GM12874 (cell line): ENCODE measurements at regions not wholly inside any gene's neighbourhood (a gene's known extent, or its start where the extent isn't known, plus 50 kb on each side); places are given as distances from the start of the nearest gene placed in this dataset.

Experiments used
- CTCF ChIP-seq: IDR thresholded peaks from 2 replicates; pipeline ENCODE4 v1.5.1; 2011; ENCODE audit warnings: low read depth, mild to moderate bottlenecking, control low read depth, low read length, moderate library complexity; ENCODE audit not compliant: insufficient read depth

- no peak for TF ChIP-seq CTCF
Measured at GRCh38 chr13:31461923-31462322, 262.1 kb downstream of the B3GLCT start.

GRCh38 chr13:31462766-31463165 lies 263.0 kb downstream of the B3GLCT start:
- no peak for TF ChIP-seq CTCF

- TF ChIP-seq CTCF = no peak
Measured at GRCh38 chr13:31468114-31468902, 268.5 kb downstream of the B3GLCT start.

DNA sequence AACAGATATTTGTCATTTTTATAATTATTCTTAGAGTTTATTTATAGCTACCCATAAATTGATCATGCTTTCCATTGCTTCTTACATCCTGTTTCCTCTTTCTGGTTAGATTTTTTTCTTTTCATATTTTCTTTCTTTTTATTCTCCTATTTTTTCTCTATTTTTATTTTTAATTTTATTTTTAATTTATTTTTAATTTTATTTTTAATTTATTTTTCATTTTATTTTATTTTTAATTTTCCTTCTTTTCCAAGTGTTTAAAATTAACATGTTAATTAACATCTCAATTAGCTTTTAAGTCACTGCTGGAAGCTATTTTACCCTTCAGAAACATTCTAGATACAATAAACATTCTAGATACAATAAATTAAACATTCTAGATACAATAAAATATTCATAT lies 269.6 kb downstream of the B3GLCT start:
- TF ChIP-seq CTCF = no peak

DNA sequence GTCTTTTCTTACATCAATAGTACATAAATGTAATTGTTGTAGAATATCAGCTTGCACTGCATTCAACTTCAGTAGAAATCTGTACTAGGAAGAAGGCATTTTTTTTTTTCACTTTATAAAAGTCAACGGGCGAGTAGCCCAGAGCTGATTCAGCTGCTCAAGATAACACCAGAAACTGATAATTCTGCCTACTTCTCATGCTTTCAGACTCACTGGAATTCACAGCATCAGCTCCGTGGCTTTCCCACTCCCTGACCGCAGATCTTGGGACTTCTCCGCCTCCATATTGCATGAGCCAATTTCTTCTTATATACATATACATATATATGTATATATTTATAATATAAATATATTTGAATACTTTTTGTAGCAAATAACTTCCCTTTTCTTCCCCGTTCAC lies 263.1 kb upstream of the RXFP2 start:
- no peak for TF ChIP-seq CTCF

GRCh38 chr13:31476753-31477152 lies 262.6 kb upstream of the RXFP2 start:
- TF ChIP-seq CTCF = no peak

DNA sequence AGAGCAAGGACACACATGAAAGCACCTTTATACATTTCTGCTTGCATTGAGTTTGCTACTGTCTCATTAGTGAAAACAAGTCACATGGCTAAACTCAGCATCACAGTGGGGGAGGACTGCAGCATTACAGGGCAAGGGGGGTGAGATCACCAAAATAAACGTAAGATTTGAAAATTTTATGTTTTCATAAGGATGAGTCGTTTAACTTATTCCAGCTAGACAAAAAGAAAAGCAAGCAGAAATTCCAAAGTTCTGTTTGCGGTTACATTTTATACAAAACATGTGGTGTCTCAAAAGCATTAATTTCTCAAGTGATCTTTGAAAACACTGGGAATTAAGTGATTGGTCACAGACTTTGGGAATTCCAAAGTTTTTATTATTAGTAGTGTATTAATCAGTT lies 261.4 kb upstream of the RXFP2 start:
- TF ChIP-seq CTCF = no peak
